ENCODE measurements at regions not wholly inside any gene's neighbourhood (a gene's known extent, or its start where the extent isn't known, plus 50 kb on each side); places are given as distances from the start of the nearest gene placed in this dataset.

- no peaks in the 10 kb centered on the region for H3K4me1 ChIP-seq (ENCODE audit: control insufficient read depth, extremely low read depth, insufficient read depth, low read length)
- H3K9me3 ChIP-seq (replicated peaks; ENCODE audit: control insufficient read depth, insufficient read depth, low read length): peaks cover 2% of the 10 kb centered on the region
- H3K27ac ChIP-seq (ENCODE audit: insufficient read depth, low read depth, low read length): no peak overlapping the region
- no peak overlapping the region for H3K9ac ChIP-seq (replicated peaks; ENCODE audit: extremely low read depth, insufficient read depth, low read length)
- H3K4me2 ChIP-seq (ENCODE audit: insufficient read depth, low read length): no peak overlapping the region
- no peaks in the 10 kb centered on the region for H3K36me3 ChIP-seq (ENCODE audit: control insufficient read depth in 2 of 2, extremely low read depth in 1 of 2, insufficient read depth in 2 of 2, low read length in 2 of 2)
- DNase-seq (ENCODE audit: low read depth, low spot score) (no peak), FAIRE-seq (no peak)
- ChIA-PET CTCF (no interaction called here), POLR2A (no interaction called here)
- BruUV-seq (replicated peaks): no TSS peak
- no peaks in the 10 kb centered on the region for H4K20me1 ChIP-seq (replicated peaks; ENCODE audit: control insufficient read depth, extremely low read depth, insufficient read depth, low read length)
- no peaks in the 10 kb centered on the region for H3K79me2 ChIP-seq (ENCODE audit: control insufficient read depth, insufficient read depth, low read length)
- no peak overlapping the region for H3K4me3 ChIP-seq (replicated peaks in 1 of 3; ENCODE audit: insufficient read depth in 1 of 3, low read depth in 1 of 3, low read length in 3 of 3)
- H3K27me3 ChIP-seq (ENCODE audit: control insufficient read depth in 2 of 2, insufficient read depth in 2 of 2, low read length in 2 of 2): no peaks in the 10 kb centered on the region
- intact Hi-C loops (cut with micrococcal nuclease) (no loop called here), dilution Hi-C loops (cut with MboI; ENCODE audit: extremely low pct_ligation_motif_present, low sequenced_read_pairs) (no loop called here)
- no peaks in the 10 kb centered on the region for H3K9me1 ChIP-seq (replicated peaks; ENCODE audit: control insufficient read depth, extremely low read depth, insufficient read depth, low read length)
- TF ChIP-seq EZH2 (IDR thresholded peaks at IDR 0.05; ENCODE audit: borderline replicate concordance, low read depth, low read length, severe bottlenecking) (no peak), FOS (IDR thresholded peaks at IDR 0.05; ENCODE audit: borderline replicate concordance, insufficient read depth, low read length) (no peak), CTCF (IDR thresholded peaks at IDR 0.05; ENCODE audit: extremely low read depth in 1 of 2, insufficient read depth in 1 of 2, low read depth in 1 of 2, low read length in 2 of 2) (no peak), MAX (IDR thresholded peaks at IDR 0.05; ENCODE audit: insufficient read depth, insufficient read length) (no peak), MYC (IDR thresholded peaks at IDR 0.05; ENCODE audit: low read depth, low read length) (no peak), GATA2 (IDR thresholded peaks at IDR 0.05; ENCODE audit: insufficient read depth, insufficient read length, low read depth, low read length) (no peak), POLR2A (IDR thresholded peaks at IDR 0.05; ENCODE audit: low read depth, low read length) (no peak), JUN (IDR thresholded peaks at IDR 0.05; ENCODE audit: borderline replicate concordance, insufficient read depth, insufficient read length, low read depth) (no peak), POLR2AphosphoS5 (IDR thresholded peaks at IDR 0.05; ENCODE audit: insufficient read depth, low read depth, low read length) (no peak)
- no peak overlapping the region for H2AFZ ChIP-seq (ENCODE audit: low read depth, low read length)
These were observed 483.3 kb downstream of the VRK1 start for GRCh38 chr14:97280526-97280925.
